LHCN-M2 (cell line): ENCODE measurements at regions not wholly inside any gene's neighbourhood (a gene's known extent, or its start where the extent isn't known, plus 50 kb on each side); places are given as distances from the start of the nearest gene placed in this dataset.
"Not testable (repeated sequence)": the region's sequence is repeated elsewhere in the genome, so short reads cannot be mapped to it uniquely, and the experiment has no call there.

Source experiments
- DNase-seq: peaks from one replicate; pipeline ENCODE4 v3.0.0-alpha.2; 2012; ENCODE audit warnings: low read depth

GRCh38 chr3:16707260-16707659 is 102.0 kb upstream of the DAZL start:
- DNase-seq, result no peak

- DNase-seq, result no peak
Measured at GRCh38 chr3:16708285-16708684, 103.1 kb upstream of the DAZL start.

GRCh38 chr3:16711691-16712090 is 106.5 kb upstream of the DAZL start:
- DNase-seq, result not testable (repeated sequence)

- no peak for DNase-seq
Measured at GRCh38 chr3:16715281-16715680, 110.1 kb upstream of the DAZL start.

- DNase-seq, result no peak
Measured at GRCh38 chr3:16719426-16719825, 114.2 kb upstream of the DAZL start.

- DNase-seq, result no peak
Measured at GRCh38 chr3:16720367-16720940, 115.2 kb upstream of the DAZL start.

GRCh38 chr3:16721494-16721893 is 116.3 kb upstream of the DAZL start:
- no peak for DNase-seq

GRCh38 chr3:16723978-16724377 is 118.8 kb upstream of the DAZL start:
- DNase-seq, result no peak

GRCh38 chr3:16724487-16724886 is 119.3 kb upstream of the DAZL start:
- DNase-seq, result no peak

- no peak for DNase-seq
Measured at GRCh38 chr3:16725972-16726371, 120.7 kb upstream of the DAZL start.

- peak; percentile 8 for DNase-seq
Measured at GRCh38 chr3:16728770-16729745, 123.8 kb upstream of the DAZL start.

GRCh38 chr3:16738451-16738850 is 133.2 kb upstream of the DAZL start:
- no peak for DNase-seq

- no peak for DNase-seq
Measured at GRCh38 chr3:16739541-16740105, 134.4 kb upstream of the DAZL start.

- no peak for DNase-seq
Measured at GRCh38 chr3:16740515-16740914, 135.3 kb upstream of the DAZL start.

GRCh38 chr3:16741103-16741758 is 136.0 kb upstream of the DAZL start:
- peak; percentile 65 for DNase-seq

GRCh38 chr3:16741890-16742289 is 136.7 kb upstream of the DAZL start:
- no peak for DNase-seq

- DNase-seq, result no peak
Measured at GRCh38 chr3:16743276-16743675, 138.1 kb upstream of the DAZL start.

- DNase-seq, result no peak
Measured at GRCh38 chr3:16759227-16759903, 125.4 kb upstream of the PLCL2 start.

GRCh38 chr3:16761571-16761970 is 123.2 kb upstream of the PLCL2 start:
- peak; percentile 57 for DNase-seq

- DNase-seq, result no peak
Measured at GRCh38 chr3:16765661-16766060, 119.1 kb upstream of the PLCL2 start.

- DNase-seq, result no peak
Measured at GRCh38 chr3:16767006-16767405, 117.7 kb upstream of the PLCL2 start.

GRCh38 chr3:16768014-16768413 is 116.7 kb upstream of the PLCL2 start:
- no peak for DNase-seq
